HEK293T (cell line): ENCODE measurements at regions not wholly inside any gene's neighbourhood (a gene's known extent, or its start where the extent isn't known, plus 50 kb on each side); places are given as distances from the start of the nearest gene placed in this dataset.

ENCODE experiments used
- SP1 ChIP-seq: fragments of 450-650 bp; IDR thresholded peaks from 2 replicates; pipeline ENCODE4 v1.6.1; 2017
- SUZ12 ChIP-seq: fragments of 450-650 bp; IDR thresholded peaks from 2 replicates; pipeline ENCODE4 v1.6.1; 2016; ENCODE audit warnings: mild to moderate bottlenecking
- TF ChIP-seq, protein P1 (sequence below): fragments of 450-650 bp; IDR thresholded peaks from 2 replicates; pipeline ENCODE4 v1.6.1; 2016

DNA sequence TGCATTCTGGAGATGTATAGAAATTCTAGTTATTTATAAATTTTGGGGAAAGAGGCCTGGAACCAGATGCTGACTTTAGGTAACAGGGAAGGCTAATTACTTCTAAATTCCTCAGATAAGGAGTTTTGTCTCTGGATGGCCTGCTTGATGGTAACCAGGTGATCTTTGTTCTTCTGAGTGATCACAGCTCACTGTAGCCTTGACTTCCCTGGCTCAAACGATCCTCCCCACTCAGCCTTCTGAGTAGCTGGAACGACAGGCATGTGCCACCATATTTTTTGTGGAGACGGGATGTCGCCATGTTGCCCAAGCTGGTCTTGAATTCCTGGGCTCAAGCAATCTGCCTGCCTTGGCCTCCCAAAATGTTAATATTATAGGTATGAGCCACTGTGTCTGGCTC, 54.4 kb upstream of the MSH6 start:
- TF ChIP-seq SUZ12, result no peak
- TF ChIP-seq, protein P1, sequence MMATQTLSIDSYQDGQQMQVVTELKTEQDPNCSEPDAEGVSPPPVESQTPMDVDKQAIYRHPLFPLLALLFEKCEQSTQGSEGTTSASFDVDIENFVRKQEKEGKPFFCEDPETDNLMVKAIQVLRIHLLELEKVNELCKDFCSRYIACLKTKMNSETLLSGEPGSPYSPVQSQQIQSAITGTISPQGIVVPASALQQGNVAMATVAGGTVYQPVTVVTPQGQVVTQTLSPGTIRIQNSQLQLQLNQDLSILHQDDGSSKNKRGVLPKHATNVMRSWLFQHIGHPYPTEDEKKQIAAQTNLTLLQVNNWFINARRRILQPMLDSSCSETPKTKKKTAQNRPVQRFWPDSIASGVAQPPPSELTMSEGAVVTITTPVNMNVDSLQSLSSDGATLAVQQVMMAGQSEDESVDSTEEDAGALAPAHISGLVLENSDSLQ, result no peak
- no peak for TF ChIP-seq SP1
